G401.6 (cell line): ENCODE measurements at regions not wholly inside any gene's neighbourhood (a gene's known extent, or its start where the extent isn't known, plus 50 kb on each side); places are given as distances from the start of the nearest gene placed in this dataset.
"Not testable (repeated sequence)": the region's sequence is repeated elsewhere in the genome, so short reads cannot be mapped to it uniquely, and the experiment has no call there.

Source experiments
- FAIRE-seq: peaks from 2 replicates; lab custom pipeline; 2012; peaks lifted over from hg19 to GRCh38; lab: Jason Lieb, UNC

- FAIRE-seq: no peak
Observed at GRCh38 chr6:44742201-44742600, 354.7 kb downstream of the CDC5L start.

DNA sequence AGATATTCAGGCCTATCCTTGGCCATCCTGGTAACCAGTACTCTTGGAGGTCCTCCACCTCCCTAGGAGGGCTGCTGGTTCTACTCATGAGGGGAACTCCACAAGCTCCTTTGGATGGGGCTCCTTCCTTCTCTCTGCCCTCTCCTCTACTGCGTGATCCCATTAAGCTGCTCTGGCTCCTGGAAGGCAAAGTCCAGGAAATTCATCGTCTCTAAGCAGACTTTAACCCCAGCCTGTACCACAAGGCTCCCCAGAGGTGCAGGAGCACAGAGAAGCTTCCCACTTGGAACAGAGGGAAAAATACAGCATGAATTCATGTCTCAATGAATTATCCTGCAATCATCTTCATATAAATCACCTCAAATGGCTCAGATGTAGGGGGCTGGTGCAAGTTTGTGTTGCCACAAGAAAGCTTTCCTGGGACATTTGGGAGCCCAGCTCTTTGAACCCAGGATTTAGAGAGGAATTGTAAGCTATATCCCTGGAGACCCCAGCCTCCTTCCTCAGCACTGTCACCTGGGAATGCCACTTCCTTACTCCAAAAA, 355.4 kb downstream of the CDC5L start:
- no peak for FAIRE-seq

- FAIRE-seq: not testable (repeated sequence)
Observed at GRCh38 chr6:44760116-44760515, 372.6 kb downstream of the CDC5L start.

GRCh38 chr6:44761046-44761445, 373.5 kb downstream of the CDC5L start:
- FAIRE-seq: no peak

- FAIRE-seq: no peak
Observed at GRCh38 chr6:44762496-44762895, 375.0 kb downstream of the CDC5L start.

- no peak for FAIRE-seq
Observed at GRCh38 chr6:44771647-44772415, 384.3 kb downstream of the CDC5L start.

DNA sequence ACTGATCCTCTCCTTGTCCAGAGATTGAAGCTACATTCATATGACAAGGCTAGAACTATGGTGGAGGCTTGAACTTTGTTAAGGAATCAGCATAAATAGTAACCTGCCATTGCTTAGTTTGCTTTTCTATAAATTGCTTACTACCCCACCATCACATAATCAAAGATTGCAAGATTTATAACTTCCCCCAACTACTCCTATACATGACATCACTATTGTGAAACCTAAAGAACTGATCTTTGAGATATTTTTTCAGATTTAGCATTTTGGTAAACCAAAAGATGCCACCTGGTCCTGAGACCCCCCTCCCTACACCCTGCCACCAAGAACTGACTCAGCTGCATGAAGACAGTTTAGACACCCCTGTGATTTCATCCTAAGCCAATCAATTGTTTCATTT, 385.3 kb downstream of the CDC5L start:
- no peak for FAIRE-seq

DNA sequence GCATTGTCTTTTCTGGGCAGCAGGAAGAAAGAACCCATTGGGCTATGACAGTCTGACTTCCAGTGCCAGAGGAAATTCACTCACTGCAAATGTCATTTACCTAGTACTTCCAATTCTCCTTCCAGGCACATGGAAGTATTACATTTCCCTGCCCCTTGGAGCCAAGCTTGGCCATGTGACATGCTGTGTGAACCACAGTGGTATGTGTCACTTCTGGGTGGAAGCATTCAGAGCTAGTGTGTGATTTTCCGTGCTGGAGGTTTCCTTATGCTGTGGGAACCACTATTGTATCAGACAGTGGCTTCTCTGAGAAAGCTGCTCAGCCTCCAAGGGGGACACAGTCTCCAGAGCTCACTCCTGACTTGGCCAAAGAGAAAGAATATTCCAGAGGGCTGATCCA, 387.6 kb downstream of the CDC5L start:
- no peak for FAIRE-seq

- FAIRE-seq: no peak
Observed at GRCh38 chr6:44776344-44776743, 388.8 kb downstream of the CDC5L start.

- no peak for FAIRE-seq
Observed at GRCh38 chr6:44778513-44778912, 391.0 kb downstream of the CDC5L start.
